ENCODE measurements at regions not wholly inside any gene's neighbourhood (a gene's known extent, or its start where the extent isn't known, plus 50 kb on each side); places are given as distances from the start of the nearest gene placed in this dataset.

DNA sequence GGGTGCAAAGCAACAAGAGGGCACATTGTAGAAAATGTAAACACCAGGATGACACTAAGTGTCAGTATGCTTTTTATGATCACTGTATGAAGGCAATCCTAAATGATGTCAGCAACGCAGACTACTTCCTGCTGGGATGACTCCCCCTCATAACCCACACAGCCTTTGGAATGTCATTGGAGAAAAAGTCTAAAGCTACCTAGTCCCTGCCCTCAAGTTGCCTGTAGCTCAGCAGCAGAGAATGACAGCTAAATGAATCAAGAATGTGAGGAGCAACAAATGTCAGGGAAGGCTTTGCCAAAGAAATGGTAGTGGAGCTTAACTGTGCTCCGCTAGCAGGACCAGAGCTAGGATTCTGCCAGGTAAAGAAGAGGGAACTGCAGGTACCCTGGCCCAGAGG, 555.6 kb downstream of the CD83 start:
- intact Hi-C loops (cut with micrococcal nuclease) = no loop called here
- no peak for DNase-seq
- ATAC-seq = no peak

DNA sequence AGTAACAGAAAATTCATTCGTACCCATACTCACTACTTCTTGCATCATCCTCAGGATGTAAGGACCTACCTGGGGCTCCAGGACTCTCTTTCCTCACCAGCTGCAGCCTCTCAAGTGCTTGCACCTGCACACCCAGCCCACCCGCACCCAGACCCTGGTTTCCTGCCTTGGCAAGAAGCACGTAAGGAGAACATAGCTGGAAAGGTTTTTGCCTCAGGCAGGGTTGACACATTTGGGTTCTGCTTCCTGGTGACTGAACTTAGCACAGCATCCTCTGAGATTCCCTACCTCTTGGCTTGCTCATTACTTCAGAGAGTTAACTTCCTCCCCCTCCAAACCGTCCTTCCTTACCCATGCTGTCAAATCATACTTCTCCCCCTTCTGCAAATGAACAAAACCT, 556.9 kb downstream of the CD83 start:
- ATAC-seq = no peak
- intact Hi-C loops (cut with micrococcal nuclease) = no loop called here
- DNase-seq = no peak

DNA sequence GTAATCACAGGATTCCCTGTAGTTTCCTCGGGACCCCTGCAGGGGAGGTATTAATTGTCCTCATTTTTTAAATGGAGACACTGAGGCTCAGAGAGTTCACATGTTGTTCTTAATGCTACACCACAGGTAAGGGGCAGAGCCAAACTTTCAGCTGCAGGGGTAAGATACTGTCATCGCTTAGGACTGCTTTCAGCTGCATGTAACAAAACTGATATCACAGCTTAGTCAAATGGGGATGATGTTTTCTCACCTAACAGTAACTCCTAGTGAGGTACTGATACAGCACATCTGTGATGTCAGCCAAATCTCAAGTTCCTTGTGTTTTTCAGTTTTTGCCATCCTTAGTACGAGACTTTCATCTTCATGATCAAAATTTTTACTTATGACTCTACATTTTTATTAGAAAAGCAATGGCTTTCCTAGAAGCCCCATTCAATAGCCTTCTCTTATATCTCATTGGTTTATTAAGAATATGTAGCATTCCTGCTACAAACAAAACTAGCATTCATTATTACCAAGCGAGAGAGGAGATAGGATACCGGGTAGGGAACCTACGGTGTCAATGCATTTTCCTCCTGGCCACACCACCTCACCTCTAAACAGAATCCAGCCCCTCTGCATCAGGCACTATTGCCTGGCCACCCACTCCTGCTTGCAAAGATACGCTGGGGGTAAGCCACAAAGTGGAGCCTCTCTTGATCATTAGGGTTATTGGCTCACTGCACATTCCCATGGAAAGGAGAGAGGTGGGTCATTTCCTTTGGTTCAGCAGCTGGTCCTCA, 557.5 kb downstream of the CD83 start:
- intact Hi-C loops (cut with micrococcal nuclease) = no loop called here
- DNase-seq (no peak), ATAC-seq (no peak)

DNA sequence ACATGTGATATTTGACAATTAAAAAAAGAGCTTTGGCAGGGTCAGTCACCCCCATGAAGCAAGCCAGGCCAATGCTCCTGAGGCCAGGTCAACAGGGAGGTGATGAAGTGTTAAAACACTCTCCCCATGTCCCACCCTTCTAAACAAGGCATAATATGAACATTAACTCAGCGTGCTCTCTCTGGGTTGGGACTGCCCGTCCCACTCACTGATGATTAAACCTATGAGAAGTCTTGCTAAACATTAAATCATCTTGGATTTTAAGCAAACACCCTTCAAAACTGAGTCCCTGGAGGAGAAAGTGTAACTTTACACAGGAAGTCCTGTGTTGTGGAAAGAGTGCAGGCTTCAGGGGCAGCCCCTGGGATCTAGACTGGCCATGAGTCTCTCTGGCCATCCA, 558.5 kb downstream of the CD83 start:
- intact Hi-C loops (cut with micrococcal nuclease) = no loop called here
- ATAC-seq = peak; percentile 68
- DNase-seq = no peak

DNA sequence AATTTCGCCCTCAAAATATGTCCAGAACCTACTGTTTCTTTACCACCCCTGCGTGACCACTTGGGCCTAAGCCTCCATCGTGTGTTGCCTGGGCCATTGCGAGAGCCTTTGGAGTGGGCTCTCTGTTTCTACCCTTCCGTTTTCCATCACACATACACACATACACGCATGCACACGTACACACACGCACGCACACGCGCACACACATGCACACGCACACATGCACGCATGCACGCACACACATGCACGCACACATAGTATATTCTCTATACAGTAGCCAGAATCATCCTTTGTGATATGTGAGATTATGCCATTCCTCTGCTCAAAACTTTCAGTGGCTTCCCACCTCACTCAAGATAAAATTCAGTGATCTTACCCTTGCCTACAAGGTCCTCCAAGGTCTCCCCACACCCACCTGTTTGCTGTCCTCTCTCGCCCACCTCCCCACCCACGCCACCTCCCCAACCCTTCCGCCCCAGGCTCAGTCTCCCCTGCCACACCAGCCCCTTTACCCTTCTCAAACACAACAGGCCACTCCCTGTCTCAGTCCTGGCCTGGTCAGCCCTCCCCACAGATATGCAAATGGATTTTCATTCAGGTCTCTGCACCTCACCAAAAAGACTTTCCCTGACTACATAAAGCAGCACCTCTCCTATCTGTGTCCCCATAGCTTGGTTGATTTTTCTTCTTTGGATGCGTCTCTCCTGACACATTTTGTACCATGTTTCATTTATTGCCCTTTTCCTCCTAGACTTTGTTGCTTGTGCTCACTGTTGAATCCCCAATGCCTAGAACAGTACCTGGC, 559.6 kb downstream of the CD83 start:
- intact Hi-C loops (cut with micrococcal nuclease) = no loop called here
- ATAC-seq (no peak), DNase-seq (no peak)

DNA sequence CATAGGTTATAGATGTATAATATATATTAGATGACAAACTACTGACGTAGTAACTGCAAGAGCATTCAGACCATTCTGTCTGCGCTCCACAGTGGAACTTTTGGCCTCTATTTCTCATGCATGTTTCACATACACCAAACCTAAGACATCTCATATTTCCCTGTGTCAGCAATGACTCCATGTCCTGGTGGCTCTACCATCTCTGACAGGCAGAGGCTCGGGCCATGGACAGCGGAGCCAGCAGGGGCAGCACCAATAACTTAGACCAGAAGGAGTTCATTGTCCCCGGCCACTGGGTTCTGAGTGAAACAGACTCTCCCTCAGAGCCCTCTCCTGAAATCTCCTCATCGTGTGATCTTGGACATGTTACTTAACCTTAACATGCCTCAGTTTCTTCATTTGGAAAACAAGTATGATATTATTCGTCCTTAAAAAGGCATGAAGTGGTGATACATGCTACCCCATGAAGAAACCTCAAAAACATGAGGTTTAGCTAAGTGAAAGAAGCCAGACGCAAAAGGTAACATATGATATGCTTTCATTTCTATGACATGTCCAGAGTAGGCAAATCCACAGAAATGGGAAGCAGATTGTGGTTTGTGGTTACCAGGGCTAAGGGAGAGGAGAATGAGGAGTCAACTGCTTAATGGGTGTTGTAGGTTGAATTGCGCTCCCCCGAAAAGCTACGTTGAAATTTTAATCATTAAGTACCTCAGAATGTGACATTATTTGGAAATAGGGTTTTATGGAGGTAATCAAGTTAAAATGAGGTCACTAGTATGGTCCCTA, 564.0 kb upstream of the JARID2 start:
- ATAC-seq (no peak), DNase-seq (no peak)
- intact Hi-C loops (cut with micrococcal nuclease) = no loop called here

DNA sequence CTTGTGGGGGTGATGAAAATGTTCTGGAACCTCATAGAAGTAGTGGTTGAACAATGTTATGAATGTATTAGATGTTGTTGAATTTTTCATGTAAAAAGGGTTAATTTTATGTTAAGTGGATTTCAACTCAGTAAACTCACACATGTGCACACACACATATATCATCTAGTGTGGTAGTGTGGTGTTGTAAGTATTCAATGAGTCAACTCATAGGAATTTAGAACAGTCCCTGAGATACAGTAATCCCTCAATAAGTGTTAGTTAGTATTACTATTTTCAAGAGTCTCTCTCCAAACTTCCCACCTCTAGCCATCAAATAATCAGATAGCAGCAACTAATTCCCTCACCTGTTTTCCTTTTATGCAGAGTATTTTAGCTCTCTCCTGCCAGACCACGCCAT, 563.1 kb upstream of the JARID2 start:
- DNase-seq (no peak), ATAC-seq (no peak)
- intact Hi-C loops (cut with micrococcal nuclease) = no loop called here

DNA sequence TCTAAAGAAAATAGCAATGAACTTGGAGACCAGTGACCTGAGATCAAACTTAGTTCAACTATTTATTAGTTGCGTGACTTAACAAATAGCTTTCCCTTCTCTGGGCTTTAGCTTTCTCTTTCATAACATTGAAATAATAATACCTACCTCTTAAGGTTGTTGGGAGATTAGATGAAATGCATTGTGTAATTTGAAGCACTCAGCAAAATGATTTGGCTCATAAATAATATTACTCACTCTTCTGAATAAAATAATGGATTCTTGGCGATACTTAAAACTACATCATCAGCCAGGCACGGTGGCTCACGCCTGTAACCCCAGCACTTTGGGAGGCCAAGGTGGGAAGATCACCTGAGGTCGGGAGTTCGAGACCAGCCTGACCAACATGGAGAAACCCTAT, 556.2 kb upstream of the JARID2 start:
- intact Hi-C loops (cut with micrococcal nuclease) = no loop called here
- ATAC-seq (no peak), DNase-seq (no peak)

DNA sequence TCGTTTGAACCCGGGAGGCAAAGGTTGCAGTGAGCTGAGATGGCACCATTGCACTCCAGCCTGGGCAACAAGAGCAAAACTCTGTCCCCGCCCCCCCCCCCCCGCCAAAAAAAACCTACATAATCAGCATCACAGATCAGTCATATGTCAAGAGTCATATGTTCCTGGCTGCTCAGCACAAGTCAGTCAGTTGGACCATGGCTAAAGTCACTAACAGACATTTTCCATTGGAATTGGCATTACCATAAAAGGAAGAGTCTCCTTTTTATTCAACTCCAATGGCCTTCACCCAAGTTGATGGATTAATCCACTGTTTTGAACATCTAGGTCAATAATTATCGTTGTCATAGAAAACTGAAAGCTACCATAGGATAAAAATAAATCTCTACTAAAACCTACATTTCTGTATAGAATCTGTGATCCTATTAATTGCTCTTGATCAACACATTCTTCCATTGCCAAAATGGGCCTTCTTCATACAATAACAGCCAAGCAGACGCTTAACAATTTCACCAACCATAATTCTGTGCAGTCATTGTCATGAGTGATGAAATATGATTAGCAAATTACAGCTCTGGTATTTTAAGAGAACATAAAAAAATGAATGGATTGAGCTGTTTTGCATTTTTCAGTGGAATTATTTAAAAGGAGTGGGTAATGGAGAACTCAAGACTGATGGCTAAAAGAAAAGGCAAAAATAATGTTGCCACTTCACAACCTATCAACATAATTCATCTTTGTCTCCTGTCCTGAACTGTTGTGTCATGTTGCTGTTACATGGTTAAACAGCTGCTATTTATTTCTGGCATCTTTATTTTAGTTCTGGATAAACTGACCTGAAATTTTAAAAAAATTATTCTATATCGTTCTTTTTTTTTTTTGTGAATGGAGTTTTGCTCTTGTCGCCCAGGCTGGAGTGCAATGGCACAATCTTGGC, 555.5 kb upstream of the JARID2 start:
- intact Hi-C loops (cut with micrococcal nuclease) = no loop called here
- ATAC-seq (no peak), DNase-seq (no peak)

DNA sequence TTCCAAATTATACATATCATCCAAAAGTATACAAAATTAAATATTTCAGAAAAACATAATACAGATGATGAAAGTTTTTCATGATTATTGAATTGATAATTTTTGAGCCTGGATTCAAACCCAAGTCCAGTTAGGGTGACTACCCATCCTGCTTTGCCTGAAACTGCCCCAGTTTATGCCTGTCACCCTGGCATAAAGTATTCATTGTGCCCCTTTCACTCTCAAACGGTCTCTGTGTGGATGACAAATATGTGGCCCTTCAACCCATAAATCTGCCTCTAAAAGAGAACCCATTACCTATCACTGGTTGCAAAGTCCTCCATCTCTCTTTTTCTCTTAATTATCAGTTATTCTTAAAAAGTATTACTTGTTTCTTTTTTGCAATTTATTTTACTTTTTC, 553.7 kb upstream of the JARID2 start:
- ATAC-seq (no peak), DNase-seq (no peak)
- intact Hi-C loops (cut with micrococcal nuclease) = no loop called here

DNA sequence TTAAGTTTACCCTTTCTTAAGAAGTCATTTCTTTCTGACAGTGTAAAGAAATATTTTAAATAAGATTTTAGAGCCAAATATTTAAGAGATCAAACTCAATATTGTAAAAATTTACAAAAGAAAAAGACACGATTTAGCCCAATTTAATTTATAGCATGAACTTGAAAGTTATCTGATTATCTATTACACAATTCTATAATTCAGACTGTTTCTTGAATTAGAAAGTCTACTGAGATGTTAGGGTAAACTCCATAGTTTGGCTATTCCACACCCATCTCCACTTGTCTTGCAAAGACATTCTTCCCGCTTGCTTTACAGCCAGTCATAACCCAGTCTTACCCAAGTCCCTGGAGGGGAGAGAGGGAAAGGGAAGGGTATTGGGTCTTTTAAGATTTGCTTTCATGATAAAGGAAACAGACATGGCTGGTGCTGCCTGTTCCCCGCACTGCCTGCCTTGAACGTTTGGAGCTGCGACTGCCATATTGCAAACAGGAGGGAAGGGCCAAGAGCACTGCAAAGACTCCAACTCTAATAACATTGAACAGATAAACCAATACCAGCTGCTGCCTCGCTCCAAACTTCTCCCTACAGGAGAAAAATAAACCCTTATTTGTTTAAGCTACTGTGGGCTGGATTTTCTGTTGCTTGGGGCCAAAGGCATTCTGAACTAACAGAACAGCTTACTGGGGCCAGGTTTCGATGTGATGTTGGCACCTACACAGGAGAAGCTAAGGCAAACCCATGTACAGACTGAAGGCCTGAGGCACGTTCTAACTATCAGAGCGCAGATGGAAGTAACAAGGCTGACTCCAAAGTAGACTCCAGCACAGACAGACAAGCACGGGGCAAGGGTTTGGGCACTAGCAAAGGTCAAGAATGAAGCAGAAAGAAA, 552.3 kb upstream of the JARID2 start:
- ATAC-seq (no peak), DNase-seq (no peak)
- intact Hi-C loops (cut with micrococcal nuclease) = no loop called here

DNA sequence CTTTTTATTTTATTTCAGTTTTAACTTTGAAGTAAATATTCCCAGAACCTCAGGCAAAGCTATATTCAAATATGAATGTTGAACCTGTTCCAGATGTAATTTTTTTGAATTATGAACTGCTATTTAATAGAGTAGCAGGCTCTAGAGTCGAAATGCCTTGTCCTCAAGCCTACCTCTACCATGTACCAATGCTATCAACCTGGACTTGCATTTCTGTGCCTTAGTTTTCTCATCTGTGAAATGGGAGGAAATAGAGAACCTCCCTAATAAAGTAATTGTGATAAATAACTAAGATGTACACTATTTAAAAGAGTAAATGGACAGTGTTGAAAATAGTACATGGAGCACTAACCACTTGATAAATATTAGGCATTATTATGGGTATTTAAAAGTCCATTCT, 551.6 kb upstream of the JARID2 start:
- ATAC-seq (no peak), DNase-seq (no peak)
- intact Hi-C loops (cut with micrococcal nuclease) = no loop called here

DNA sequence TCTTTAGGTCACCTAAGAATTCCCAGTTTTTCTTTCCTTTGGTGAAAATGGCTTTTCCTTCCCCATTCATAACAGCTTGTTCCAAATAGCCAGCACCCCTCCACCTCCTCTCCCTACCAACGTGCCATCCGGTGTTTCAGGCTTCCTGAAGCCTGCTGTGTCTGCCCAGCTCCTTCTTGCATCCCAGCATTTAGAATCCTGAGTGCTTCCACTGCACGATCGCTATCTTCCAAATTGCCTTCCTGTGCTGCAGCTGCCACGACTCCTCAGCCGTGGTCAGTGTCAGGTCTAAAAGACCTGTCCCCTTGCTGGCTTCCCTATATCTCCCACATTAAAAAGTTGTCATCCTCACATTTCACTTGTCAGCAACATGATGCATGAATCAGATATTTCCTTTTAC, 550.3 kb upstream of the JARID2 start:
- intact Hi-C loops (cut with micrococcal nuclease) = no loop called here
- no peak for DNase-seq
- ATAC-seq = no peak

DNA sequence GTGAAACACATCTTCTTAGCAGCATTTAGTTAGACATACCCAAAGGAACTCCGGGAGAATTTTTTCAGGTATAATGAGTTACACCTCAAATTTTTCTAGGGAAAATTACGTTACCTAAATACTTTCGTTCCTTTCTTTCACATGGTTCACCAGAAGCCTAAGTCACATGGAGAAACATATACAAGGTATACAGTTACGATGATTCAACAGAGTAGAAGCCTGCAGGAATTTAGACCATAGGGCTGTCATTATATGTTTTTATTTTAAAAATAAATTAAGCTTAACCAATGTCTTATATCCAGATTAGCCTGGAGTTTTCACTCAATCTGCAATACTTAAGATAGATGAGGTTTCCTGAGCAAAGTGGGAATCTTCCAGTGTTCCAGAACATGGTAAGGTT, 549.5 kb upstream of the JARID2 start:
- intact Hi-C loops (cut with micrococcal nuclease) = no loop called here
- DNase-seq (no peak), ATAC-seq (no peak)

DNA sequence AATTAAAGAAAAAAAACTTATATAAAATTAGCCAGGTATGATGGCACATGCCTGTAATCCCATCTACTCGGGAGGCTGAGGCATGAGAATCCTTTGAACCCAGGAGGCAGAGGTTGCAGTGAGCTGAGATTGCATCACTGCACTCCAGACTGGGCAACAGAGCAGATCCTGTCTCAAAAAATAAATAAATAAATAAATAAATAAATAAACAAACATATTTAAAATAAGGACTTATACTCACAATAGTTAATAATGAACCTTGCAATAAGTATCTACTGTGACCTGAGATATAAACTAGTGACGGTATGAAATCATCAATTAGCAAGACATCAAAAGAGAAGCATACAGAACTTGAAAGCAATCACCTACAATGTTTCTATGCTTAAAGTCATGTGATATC, 548.4 kb upstream of the JARID2 start:
- DNase-seq = no peak
- intact Hi-C loops (cut with micrococcal nuclease) = no loop called here
- no peak for ATAC-seq

DNA sequence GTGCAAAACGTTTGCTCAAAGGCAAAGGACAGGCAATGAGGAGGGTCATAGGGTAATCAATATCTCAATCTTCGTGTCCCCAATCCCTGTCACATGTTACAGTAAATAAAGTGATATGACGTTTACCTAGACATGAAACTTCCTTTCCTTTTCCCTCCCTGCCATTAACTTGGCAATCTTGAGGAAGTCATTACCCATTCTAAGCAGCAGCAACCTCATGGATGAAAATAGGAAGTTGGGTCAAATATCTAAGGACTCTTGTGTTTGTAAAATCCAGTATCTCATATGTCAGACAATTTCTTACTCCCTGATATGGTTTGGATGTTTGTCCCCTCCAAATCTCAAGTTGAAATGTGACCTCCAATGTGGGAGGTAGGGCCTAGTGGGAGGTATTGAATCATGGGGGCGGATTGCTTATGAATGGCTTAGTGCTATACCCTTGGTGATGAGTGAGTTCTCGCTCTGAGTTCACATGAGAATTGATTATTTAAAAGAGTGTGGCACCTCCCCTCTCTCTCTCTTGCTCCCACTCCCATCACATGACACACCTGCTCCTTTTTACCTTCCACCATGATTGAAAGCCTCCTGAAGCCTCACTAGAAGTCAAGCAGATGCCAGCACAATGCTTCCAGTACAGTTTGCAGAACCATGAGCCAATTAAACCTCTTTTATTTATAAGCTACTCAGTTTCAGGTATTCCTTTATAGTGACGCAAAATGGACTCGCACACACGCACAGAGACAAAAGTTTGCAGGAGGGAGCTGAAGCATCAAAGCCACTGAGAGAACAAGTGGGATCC, 545.9 kb upstream of the JARID2 start:
- intact Hi-C loops (cut with micrococcal nuclease) = no loop called here
- ATAC-seq (no peak), DNase-seq (no peak)

DNA sequence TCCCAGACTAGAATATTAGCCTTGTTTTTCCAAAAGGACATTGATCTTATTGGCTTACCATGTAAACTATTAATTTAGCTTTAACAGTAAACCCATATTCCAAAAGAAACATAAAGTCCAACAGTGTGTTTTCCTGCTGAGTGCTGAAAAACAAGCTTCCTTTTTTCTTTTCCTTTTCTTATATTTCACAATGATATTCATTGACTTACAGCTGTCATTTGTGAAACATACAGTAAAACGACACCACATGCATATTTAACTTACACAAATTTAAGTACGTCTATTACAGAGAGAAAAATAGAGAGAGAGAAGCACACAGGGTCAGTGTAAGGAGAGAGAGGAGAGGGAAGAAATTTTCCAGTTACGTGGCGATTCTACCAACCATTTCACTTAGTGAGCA, 543.9 kb upstream of the JARID2 start:
- no peak for ATAC-seq
- intact Hi-C loops (cut with micrococcal nuclease) = no loop called here
- DNase-seq = no peak
